IPS DF 19.7 (cell line): ENCODE measurements at regions not wholly inside any gene's neighbourhood (a gene's known extent, or its start where the extent isn't known, plus 50 kb on each side); places are given as distances from the start of the nearest gene placed in this dataset.
"Not testable (repeated sequence)": the region's sequence is repeated elsewhere in the genome, so short reads cannot be mapped to it uniquely, and the experiment has no call there.

Experiments
- DNase-seq: peaks from one replicate; pipeline ENCODE4 v3.0.0-alpha.2; 2013; ENCODE audit warnings: low read depth, low spot score

- no peak for DNase-seq
Observed at GRCh38 chr9:22650145-22650544, 203.5 kb downstream of the DMRTA1 start.

GRCh38 chr9:22650946-22651345 lies 204.3 kb downstream of the DMRTA1 start:
- no peak for DNase-seq

GRCh38 chr9:22654833-22655232 lies 208.2 kb downstream of the DMRTA1 start:
- no peak for DNase-seq

- DNase-seq: no peak
Observed at GRCh38 chr9:22657713-22658112, 211.1 kb downstream of the DMRTA1 start.

- DNase-seq: not testable (repeated sequence)
Observed at GRCh38 chr9:22658484-22658883, 211.9 kb downstream of the DMRTA1 start.

- no peak for DNase-seq
Observed at GRCh38 chr9:22682536-22682935, 235.9 kb downstream of the DMRTA1 start.

GRCh38 chr9:22682961-22683699 lies 236.5 kb downstream of the DMRTA1 start:
- no peak for DNase-seq

- no peak for DNase-seq
Observed at GRCh38 chr9:22683700-22684075, 237.1 kb downstream of the DMRTA1 start.

- DNase-seq: no peak
Observed at GRCh38 chr9:22693156-22693555, 246.5 kb downstream of the DMRTA1 start.

- no peak for DNase-seq
Observed at GRCh38 chr9:22700171-22700570, 253.5 kb downstream of the DMRTA1 start.

- DNase-seq: no peak
Observed at GRCh38 chr9:22718653-22719052, 272.0 kb downstream of the DMRTA1 start.

GRCh38 chr9:22722492-22722891 lies 275.9 kb downstream of the DMRTA1 start:
- no peak for DNase-seq

- DNase-seq: no peak
Observed at GRCh38 chr9:22731786-22732185, 285.2 kb downstream of the DMRTA1 start.

- no peak for DNase-seq
Observed at GRCh38 chr9:22739712-22740111, 293.1 kb downstream of the DMRTA1 start.

GRCh38 chr9:22740781-22741180 lies 294.2 kb downstream of the DMRTA1 start:
- DNase-seq: no peak

- no peak for DNase-seq
Observed at GRCh38 chr9:22742401-22742800, 295.8 kb downstream of the DMRTA1 start.

- DNase-seq: no peak
Observed at GRCh38 chr9:22773501-22774220, 327.0 kb downstream of the DMRTA1 start.

- DNase-seq: no peak
Observed at GRCh38 chr9:22790329-22790728, 343.7 kb downstream of the DMRTA1 start.

- DNase-seq: no peak
Observed at GRCh38 chr9:22808876-22809275, 362.3 kb downstream of the DMRTA1 start.

GRCh38 chr9:22809371-22809770 lies 362.7 kb downstream of the DMRTA1 start:
- DNase-seq: no peak

GRCh38 chr9:22813529-22813928 lies 366.9 kb downstream of the DMRTA1 start:
- no peak for DNase-seq

- DNase-seq: no peak
Observed at GRCh38 chr9:22815246-22815645, 368.6 kb downstream of the DMRTA1 start.

- DNase-seq: no peak
Observed at GRCh38 chr9:22817181-22817580, 370.6 kb downstream of the DMRTA1 start.
